Activated gamma-delta T cell treated with Interleukin-2 at 50 U/mL for 16 hours (primary cell): ENCODE measurements at regions not wholly inside any gene's neighbourhood (a gene's known extent, or its start where the extent isn't known, plus 50 kb on each side); places are given as distances from the start of the nearest gene placed in this dataset.

Source experiments
- DNase-seq: peaks from one replicate; pipeline ENCODE4 v3.0.0-alpha.2; 2020

DNA sequence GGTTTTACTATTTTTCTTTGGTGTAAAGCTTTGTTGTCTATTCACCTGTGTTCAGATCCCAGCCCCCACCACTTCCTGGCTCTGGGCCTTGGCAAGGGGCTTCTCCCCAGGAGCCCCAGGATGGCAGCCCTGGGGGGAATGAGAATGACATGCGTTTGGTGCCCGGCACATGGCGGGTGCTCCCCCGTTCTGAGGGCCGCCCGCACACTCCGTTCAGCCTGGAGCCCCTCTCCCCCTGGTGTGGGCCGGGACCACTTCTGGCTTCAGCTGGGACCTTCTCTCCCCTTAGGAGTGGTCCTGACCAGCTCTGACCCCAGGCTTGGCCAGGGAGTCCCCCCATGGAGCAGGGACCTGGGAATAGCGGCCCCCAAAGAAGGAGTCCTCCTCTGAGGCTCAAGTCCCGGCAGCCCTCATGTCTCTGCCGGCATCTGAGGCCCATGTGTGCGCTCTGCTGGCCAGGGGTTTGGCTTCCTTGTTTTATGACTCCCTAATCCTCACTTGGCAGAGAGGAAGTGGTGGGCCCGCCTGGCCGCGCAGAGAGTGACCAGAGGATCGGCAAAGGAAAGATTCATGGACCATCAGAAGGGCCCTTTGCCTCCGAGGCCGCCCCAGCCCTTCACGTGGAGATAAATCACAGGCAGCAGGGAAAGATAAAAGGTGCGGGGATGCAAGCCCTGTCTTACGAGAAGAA lies 57.0 kb upstream of the LMX1B start:
- DNase-seq, result no peak

DNA sequence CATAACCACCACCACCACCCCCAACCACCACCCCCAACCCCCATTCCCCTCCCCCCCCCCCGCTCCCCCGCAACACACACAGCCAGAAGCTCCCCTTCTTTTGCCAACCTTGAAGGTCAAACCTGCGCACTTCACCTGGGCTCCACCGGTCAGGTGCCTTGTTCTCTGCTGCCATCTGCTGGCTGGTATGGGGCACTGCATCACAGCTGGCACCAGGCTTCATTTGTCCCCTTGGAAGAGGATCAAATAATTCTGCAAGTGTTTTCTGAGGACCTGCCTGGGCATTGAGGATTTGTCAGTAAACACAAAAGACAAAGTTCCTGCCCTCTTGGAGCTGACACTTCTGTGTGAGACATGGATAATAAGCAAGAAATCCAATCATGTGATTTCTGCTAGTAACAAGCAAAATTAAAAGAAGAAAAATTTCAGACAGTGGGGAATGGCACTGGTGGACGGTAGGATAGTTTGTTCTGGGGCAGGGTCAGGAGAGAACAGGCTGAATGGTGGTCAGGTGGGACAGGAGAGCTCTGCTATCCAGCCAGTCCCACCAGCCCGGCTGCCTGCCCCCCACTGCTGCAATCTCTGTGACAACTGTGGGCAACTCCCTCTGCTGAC lies 55.6 kb upstream of the LMX1B start:
- DNase-seq, result peak; percentile 62

DNA sequence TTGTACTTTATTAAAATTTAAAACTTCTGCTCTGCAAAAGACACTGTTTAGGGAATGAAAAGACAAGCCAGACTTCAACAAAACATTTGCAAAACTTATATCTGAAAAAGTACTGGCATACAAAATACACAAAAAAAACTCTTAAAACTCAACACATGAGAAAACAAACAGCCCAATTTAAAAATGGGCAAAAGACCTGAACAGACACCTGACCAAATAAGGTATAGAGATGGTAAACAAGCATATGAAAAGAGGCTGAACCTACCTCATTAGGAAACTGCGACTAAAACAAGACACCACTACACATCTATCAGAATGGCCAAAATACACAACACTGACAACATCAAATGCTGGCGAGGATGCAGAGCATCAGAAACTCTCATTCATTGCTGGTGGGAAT lies 54.4 kb upstream of the LMX1B start:
- DNase-seq, result no peak

DNA sequence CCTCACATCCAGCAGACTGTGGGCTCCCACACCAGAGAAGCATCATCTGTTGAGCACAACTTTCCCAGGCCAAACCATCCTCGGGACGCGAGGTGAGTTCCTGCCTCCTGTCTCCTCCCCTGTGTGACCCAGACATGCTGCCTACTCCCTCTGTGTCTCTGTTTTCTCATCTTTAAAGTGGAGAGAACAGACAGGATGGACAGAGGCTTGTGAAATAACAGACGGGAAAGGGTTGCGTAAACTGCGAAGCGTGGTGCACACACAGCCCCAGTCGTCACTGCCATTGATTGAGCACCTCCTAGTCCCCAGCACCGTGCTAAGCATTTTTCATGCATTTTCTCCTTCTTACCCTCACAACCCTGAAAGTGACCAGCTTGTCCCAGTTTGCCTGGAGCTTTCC lies 52.1 kb upstream of the LMX1B start:
- no peak for DNase-seq

DNA sequence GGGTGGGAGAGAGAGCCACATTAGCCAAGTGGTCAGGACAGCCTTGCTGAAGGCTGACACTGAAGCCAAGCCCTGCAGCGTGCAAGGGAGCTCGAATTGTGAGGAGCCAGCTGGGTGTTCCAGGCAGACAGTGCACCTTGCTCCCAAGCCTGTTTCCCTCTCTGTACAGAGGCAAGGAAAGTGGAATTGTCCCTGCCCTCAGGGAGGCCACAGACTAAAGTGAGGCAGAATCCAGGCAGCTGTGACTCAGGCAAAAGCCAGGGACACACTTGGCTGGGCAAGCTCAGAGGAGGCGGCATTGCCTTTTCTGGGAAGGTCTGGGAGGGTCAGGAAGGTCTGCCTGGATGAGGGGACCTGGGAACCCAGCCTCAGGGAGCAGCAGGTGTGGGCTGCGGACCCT lies 50.2 kb upstream of the LMX1B start:
- DNase-seq, result no peak
